ENCODE measurements at regions not wholly inside any gene's neighbourhood (a gene's known extent, or its start where the extent isn't known, plus 50 kb on each side); places are given as distances from the start of the nearest gene placed in this dataset.

DNA sequence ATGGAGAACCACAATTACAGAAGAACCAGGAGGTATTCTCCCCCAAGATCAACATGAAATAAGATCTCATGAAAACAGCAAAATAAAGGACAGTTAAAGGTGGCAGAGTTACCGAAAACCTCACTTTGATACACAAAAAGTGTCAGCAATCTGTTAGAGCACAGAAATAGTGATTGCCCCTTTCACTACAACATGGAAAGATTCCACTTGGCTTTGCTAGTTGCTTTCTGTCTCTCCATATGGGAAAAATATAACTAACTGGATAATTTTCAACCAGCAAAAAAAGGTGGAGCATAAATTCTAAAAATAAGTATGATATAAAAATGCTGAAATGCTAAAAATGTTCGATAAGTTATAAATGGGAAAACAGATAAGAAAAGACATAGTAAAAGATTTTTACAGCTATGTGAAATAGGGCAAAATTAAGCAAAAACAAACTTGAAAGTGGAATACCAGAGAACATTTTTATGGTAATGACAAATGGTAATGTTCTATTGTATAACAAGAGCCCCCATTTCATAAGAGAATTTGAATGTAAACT, 90.2 kb downstream of the GPR85 start:
- intact Hi-C loops (cut with DNase I) = no loop called here
- no peak for DNase-seq
- Histone ChIP-seq H3K4me1 (no peaks in the 10 kb centered on the region), H3K27ac (no peak overlapping the region), H3K9me3 (no peaks in the 10 kb centered on the region), H3K27me3 (ENCODE audit: low read depth) (no peaks in the 10 kb centered on the region), H3K4me3 (no peak overlapping the region), H3K36me3 (no peaks in the 10 kb centered on the region)
- no peak for ATAC-seq
- TF ChIP-seq, protein P1, sequence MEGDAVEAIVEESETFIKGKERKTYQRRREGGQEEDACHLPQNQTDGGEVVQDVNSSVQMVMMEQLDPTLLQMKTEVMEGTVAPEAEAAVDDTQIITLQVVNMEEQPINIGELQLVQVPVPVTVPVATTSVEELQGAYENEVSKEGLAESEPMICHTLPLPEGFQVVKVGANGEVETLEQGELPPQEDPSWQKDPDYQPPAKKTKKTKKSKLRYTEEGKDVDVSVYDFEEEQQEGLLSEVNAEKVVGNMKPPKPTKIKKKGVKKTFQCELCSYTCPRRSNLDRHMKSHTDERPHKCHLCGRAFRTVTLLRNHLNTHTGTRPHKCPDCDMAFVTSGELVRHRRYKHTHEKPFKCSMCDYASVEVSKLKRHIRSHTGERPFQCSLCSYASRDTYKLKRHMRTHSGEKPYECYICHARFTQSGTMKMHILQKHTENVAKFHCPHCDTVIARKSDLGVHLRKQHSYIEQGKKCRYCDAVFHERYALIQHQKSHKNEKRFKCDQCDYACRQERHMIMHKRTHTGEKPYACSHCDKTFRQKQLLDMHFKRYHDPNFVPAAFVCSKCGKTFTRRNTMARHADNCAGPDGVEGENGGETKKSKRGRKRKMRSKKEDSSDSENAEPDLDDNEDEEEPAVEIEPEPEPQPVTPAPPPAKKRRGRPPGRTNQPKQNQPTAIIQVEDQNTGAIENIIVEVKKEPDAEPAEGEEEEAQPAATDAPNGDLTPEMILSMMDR (IDR thresholded peaks at IDR 0.05) = no peak

DNA sequence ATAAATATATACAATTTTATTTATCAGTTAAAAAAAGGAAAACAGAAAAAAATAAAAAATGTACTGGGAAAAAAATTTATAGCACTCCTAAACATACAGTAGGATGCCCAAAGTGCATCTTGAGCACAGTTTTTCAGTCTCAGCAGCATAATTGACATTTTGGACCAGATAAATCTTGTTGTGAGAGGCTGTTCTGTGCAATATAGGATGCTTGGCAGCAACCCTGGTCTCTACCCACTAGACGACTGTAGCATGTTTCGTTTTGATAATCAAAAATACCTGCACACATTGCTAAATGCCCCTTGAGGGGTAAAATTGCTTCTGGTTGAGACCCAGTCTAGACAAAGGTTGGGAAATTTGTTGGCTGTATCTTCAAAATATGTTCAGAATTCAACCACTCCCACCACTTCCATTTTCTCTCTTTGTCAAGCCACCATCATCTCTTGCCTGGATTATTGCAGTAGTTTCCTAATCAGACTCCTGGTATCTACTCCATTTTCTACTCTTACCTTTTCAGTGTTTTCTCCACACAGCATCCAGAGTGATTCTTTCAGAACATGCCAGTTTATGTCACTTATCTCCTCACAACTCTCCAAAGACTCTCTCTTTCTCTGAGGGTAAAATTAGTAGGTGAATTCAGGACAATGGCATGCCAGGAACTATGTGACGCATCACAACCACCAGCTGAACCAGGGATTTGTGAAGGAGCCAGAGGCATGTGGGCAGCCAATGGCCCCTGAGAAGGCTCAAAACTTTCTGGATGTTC, 91.4 kb downstream of the GPR85 start:
- intact Hi-C loops (cut with DNase I) = no loop called here
- Histone ChIP-seq H3K36me3 (no peaks in the 10 kb centered on the region), H3K4me1 (no peaks in the 10 kb centered on the region), H3K4me3 (no peak overlapping the region), H3K27ac (no peak overlapping the region), H3K27me3 (ENCODE audit: low read depth) (no peaks in the 10 kb centered on the region), H3K9me3 (no peaks in the 10 kb centered on the region)
- no peak for DNase-seq
- no peak for ATAC-seq
- TF ChIP-seq, protein P1 (IDR thresholded peaks at IDR 0.05) = no peak

DNA sequence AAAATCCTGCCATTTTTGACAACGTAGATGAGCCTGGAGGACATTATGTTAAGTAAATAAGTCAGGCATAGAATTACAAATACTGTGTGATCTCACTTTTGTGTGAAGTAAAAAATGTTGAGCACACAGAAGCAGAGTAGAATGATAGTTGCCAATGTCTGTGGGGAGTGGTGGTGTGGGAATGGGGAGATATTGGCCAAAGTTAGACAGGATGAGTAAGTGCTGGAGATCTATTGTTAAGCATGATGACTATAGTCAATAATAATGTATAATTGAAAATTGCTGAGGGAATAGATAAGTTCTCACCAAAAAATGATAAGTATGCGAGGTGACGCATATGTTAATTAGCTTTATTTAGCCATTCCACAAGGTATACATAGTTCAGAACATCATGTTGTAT, 92.0 kb downstream of the GPR85 start:
- intact Hi-C loops (cut with DNase I) = no loop called here
- H3K27ac ChIP-seq = no peak overlapping the region

DNA sequence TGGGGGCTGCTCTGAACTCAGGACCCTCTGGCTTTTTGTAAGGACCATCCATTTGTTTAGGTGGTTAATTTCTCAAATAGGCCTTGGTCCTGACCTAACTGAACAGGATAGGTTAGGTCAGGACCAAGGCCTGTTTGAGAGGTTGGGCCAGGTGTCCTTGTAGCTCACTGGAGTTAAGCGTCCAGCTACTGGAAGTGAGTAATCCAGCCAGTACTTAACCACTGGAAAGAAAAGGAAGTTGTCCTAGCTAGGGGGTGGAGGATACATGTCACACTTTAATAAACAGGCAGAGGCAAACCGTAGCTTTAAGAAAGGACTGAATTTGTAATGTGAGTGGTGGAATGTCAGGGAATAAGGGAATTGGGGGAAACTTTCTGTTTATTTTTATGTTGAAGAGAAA, 96.0 kb downstream of the GPR85 start:
- Histone ChIP-seq H3K27me3 (ENCODE audit: low read depth) (no peaks in the 10 kb centered on the region), H3K27ac (no peak overlapping the region), H3K36me3 (no peaks in the 10 kb centered on the region), H3K4me1 (no peaks in the 10 kb centered on the region), H3K4me3 (no peak overlapping the region), H3K9me3 (no peaks in the 10 kb centered on the region)
- no peak for DNase-seq
- intact Hi-C loops (cut with DNase I) = no loop called here
- no peak for ATAC-seq
- TF ChIP-seq, protein P1 (IDR thresholded peaks at IDR 0.05) = no peak

More for the DNA sequence above, 92.0 kb downstream of the GPR85 start:
- Histone ChIP-seq H3K4me3 (no peak overlapping the region), H3K4me1 (no peaks in the 10 kb centered on the region), H3K36me3 (no peaks in the 10 kb centered on the region), H3K9me3 (no peaks in the 10 kb centered on the region), H3K27me3 (ENCODE audit: low read depth) (no peaks in the 10 kb centered on the region)
- ATAC-seq (no peak), DNase-seq (no peak)
- TF ChIP-seq, protein P1 (IDR thresholded peaks at IDR 0.05) = no peak

DNA sequence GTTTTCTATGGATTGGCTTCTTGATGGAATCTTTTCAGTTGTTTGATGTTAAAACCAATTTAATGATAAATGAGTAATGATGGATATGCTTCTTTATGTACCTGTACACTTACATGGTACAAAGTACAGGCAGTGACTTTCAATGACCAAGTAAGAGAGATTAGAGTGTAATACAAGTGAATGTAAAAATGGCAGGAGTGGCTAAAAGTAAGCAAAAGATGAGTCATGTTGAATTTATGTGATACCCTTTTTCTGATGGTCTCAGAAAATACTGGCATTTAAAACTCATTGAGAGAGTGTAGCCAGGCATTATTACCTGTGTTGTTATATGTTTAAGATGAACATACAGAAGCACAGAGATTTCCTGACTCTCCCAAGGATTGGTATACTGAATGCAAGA, 97.1 kb downstream of the GPR85 start:
- Histone ChIP-seq H3K27ac (no peak overlapping the region), H3K4me3 (no peak overlapping the region), H3K27me3 (ENCODE audit: low read depth) (no peaks in the 10 kb centered on the region), H3K4me1 (no peaks in the 10 kb centered on the region), H3K36me3 (no peaks in the 10 kb centered on the region), H3K9me3 (no peaks in the 10 kb centered on the region)
- intact Hi-C loops (cut with DNase I) = no loop called here
- ATAC-seq (no peak), DNase-seq (no peak)
- TF ChIP-seq, protein P1 (IDR thresholded peaks at IDR 0.05) = no peak

Data from lower lobe of right lung (tissue), 2 donors.